22Rv1 (cell line): ENCODE measurements at regions not wholly inside any gene's neighbourhood (a gene's known extent, or its start where the extent isn't known, plus 50 kb on each side); places are given as distances from the start of the nearest gene placed in this dataset.
A peak's percentile ranks its signal among the peaks of the same experiment; 100 is the strongest.

ENCODE experiments used
- H3K27ac ChIP-seq: fragments of 450-650 bp; 2 replicates; pipeline ENCODE4 v1.5.1; 2017
- CTCF ChIP-seq: fragments of 450-650 bp; IDR thresholded peaks from 2 replicates; pipeline ENCODE4 v1.5.1; 2017; ENCODE audit warnings: mild to moderate bottlenecking
- ZFX ChIP-seq: fragments of 450-650 bp; IDR thresholded peaks from 2 replicates; pipeline ENCODE4 v1.6.1; 2017; ENCODE audit warnings: antibody characterized with exemption, borderline replicate concordance

GRCh38 chr20:12203981-12204380 lies 286.3 kb downstream of the BTBD3 start:
- H3K27ac ChIP-seq, result no peak overlapping the region
- TF ChIP-seq CTCF (no peak), ZFX (no peak)

GRCh38 chr20:12207875-12208274 lies 290.2 kb downstream of the BTBD3 start:
- no peak overlapping the region for H3K27ac ChIP-seq
- peak; percentile 62 for TF ChIP-seq CTCF
- TF ChIP-seq ZFX, result no peak

- H3K27ac ChIP-seq, result no peak overlapping the region
- TF ChIP-seq ZFX (no peak), CTCF (no peak)
These were observed 292.9 kb downstream of the BTBD3 start for GRCh38 chr20:12210591-12210990.

- H3K27ac ChIP-seq, result no peak overlapping the region
- TF ChIP-seq CTCF (no peak), ZFX (no peak)
These were observed 293.7 kb downstream of the BTBD3 start for GRCh38 chr20:12211361-12211760.

GRCh38 chr20:12217382-12217781 lies 299.7 kb downstream of the BTBD3 start:
- H3K27ac ChIP-seq, result no peak overlapping the region
- no peak for TF ChIP-seq ZFX
- no peak for TF ChIP-seq CTCF

- TF ChIP-seq ZFX (no peak), CTCF (no peak)
- H3K27ac ChIP-seq, result no peak overlapping the region
These were observed 302.1 kb downstream of the BTBD3 start for GRCh38 chr20:12219798-12220197.

- no peak overlapping the region for H3K27ac ChIP-seq
- TF ChIP-seq CTCF, result no peak
- TF ChIP-seq ZFX, result no peak
These were observed 305.4 kb downstream of the BTBD3 start for GRCh38 chr20:12223057-12223456.
